HG03520 (cell line): ENCODE measurements at regions not wholly inside any gene's neighbourhood (a gene's known extent, or its start where the extent isn't known, plus 50 kb on each side); places are given as distances from the start of the nearest gene placed in this dataset.

Experiments used
- ATAC-seq: cut with Tn5 transposase; IDR thresholded peaks from one replicate; pipeline ENCODE4 v1.9.1; 2021; ENCODE audit warnings: mild to moderate bottlenecking, moderate library complexity; ENCODE audit not compliant: unreplicated experiment

- ATAC-seq: no peak
Measured at GRCh38 chr17:72360386-72360940, 239.6 kb downstream of the SOX9 start.

DNA sequence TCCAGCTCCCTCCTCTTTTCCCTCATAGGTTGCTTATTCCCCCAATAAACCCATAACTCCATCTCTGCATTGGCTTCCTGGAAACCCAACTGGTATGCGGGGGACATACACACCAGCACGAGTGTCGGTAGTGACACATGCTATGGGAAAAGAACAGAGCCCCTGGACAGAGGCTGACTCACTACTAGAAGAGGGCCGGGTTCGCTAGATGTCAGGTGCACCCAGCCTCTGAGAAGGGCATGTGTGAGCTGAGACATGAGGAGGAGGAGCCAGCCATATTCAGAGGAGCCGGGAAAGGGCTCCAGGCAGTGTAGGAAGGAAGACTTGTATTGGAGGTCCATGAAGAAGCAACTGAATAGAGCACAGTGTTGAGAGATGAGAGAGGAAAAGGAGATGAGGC is 241.1 kb downstream of the SOX9 start:
- no peak for ATAC-seq

- no peak for ATAC-seq
Measured at GRCh38 chr17:72362376-72363088, 241.7 kb downstream of the SOX9 start.

DNA sequence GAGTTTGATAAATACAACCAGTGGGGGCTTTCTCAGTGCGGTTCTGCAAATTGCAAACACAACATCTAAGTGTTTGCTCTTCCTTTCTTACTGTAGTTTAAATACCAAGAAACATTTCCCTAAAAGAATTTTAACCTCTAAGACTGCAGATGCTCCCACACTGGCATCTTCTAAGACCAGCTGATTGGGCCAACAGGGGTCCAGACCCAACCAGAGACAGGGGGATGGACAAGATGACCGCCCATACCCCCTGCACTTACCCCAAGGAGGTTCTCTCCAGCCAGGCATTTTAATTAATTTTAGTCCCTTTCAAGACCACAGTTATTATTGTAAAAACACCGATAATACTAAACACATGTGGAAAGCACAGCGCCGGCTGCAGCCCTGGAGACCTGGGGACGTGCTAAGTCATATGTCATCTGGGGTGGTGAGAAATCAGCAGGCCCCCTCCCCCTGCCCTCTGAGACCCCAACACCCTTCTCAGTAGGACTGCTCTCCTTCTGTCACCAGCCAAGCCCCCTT is 242.3 kb downstream of the SOX9 start:
- ATAC-seq: no peak

- no peak for ATAC-seq
Measured at GRCh38 chr17:72365857-72366414, 245.1 kb downstream of the SOX9 start.

DNA sequence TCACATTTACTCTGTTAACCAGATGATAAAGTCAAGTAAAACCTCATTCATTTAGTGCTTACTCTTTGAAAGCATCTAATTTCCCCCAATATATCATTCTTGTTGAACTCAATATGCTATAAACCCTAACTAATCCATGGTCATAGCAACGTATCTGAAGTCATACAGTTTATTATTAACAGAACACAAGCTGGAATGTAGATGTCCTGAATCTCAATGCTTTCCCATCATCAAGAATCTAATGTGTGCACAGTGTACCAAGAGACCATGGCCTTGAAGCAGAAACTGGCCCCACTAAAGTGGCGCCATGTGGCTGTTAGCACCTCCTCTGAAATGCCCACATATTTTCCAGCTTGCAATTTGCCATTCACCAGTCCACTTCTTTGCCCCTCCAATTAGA is 245.8 kb downstream of the SOX9 start:
- ATAC-seq: no peak

DNA sequence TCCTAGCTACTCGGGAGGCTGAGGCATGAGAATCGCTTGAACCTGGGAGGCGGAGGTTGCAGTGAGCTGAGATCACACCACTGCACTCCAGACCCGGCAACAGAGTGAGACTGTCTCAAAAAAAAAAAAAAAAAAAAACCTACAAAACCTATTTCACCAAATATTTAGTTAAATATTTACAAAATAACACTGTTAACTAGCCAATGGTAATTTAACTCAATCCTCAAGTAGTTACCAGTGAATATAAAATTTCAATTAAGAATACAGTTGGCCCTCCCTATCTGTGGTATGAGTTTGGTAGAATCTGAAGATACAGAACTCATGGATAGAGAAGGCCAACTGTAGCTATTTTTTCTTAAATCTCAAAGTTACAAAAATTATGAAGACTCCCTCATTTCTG is 247.4 kb downstream of the SOX9 start:
- ATAC-seq: no peak

GRCh38 chr17:72369366-72369765 is 248.5 kb downstream of the SOX9 start:
- no peak for ATAC-seq

DNA sequence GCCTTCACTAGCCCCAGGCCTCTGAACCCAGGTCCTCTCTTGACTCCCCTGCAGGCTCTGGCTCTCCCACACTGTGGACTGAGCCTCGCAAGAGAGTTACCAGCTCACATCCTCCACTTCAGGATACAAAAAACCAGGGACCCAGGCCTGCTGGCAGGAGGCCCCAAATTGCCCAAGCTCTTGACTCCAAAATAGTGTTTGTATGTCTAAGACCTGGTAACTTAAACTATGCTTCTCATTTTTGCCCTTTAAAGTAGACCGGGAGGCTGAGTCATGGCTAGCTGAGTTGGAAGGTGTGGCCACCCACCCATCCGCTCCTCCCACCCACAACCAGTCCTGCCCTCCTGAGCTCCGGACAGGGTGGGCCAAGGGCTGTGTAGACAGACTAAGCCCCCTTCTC is 250.0 kb downstream of the SOX9 start:
- ATAC-seq: no peak

DNA sequence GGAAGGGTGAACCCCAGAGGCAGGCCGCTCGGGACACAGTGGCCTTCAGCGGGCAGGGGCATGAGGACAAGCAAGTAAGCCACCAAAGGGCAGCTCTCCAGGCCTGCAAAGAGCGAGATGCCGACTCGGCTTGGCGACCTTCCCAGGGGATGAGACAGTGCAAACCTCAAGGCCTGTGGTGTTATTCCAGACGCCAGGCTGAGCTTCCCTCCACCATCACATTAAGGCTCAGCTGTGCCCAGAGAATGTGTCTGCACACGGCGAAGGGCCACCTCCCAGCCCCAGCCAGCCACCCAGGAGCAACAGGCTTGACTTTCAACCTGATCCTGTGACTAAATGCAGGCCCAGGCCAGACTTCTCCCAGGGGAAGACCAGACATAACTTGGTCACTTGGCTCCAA is 251.4 kb downstream of the SOX9 start:
- no peak for ATAC-seq

GRCh38 chr17:72373910-72374741 is 253.3 kb downstream of the SOX9 start:
- no peak for ATAC-seq

GRCh38 chr17:72376526-72377345 is 255.9 kb downstream of the SOX9 start:
- ATAC-seq: no peak

GRCh38 chr17:72378414-72379390 is 257.9 kb downstream of the SOX9 start:
- no peak for ATAC-seq

- ATAC-seq: no peak
Measured at GRCh38 chr17:72379516-72379915, 258.7 kb downstream of the SOX9 start.

DNA sequence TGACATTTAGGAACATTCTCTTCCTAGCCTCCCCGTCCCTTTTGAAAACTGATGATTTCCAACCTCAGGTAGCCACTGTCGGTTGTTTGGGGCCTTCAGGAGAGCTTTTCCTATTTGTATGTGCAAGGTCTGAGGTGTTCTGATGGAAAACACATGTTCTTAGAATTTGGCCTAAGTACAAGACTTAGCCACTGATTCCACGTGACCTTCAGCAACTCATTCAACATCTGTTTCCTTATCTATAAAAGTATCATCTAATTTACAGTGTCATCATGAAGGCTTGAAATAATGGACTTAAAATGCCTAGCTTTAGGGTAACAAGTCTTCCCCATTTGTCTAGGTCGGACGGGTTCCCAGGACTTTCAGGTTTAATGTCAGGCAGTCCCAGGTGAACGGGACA is 259.3 kb downstream of the SOX9 start:
- no peak for ATAC-seq

- ATAC-seq: no peak
Measured at GRCh38 chr17:72380737-72381136, 259.9 kb downstream of the SOX9 start.

DNA sequence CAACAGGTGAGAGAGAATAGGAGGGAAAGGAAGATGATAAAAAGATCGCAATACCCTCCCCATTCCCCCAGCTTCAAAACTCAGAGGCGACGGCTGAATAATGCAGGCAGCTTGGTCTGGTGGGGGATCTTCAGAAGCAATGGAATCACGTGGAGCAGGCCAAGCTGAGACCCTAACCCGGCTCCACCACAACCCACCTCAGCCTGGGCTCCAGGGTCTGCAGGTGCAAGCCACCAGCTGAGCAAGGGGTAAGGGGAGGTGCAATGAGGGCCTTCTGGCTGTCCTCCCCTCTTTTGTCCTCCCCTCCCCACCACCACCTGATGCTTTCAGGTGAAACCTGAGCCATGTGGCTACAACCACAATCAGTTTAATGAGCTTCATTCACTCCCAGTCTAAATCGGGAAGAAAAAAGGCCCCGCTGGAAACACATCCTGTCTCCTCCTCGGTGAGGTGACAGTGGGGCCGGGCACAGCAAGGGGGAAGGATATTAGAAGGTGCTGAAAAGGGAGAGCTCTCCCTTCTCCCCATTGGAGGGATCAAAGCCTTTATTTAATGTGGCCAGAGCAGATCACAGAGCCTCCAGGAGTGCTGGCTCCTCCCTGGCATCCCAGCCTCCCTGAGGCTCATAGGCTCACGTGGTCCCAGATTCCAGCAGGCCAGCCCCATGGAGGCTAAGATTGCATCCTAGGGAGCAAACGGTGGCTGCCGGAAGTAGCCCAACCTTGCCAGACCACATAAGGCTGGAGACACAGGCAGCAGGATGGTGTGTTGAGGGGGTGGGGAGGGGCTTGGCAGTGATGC is 261.0 kb downstream of the SOX9 start:
- no peak for ATAC-seq

- ATAC-seq: no peak
Measured at GRCh38 chr17:72382971-72383722, 262.3 kb downstream of the SOX9 start.
